SK-N-SH (cell line): ENCODE measurements at regions not wholly inside any gene's neighbourhood (a gene's known extent, or its start where the extent isn't known, plus 50 kb on each side); places are given as distances from the start of the nearest gene placed in this dataset.

Source experiments
- CTCF ChIA-PET: fragments of 300-600, 350-600 bp; formaldehyde crosslinking; extraction: SDS; loops from one replicate; lab custom pipeline; 2021; lab: Yijun Ruan, JAX
- POLR2A ChIA-PET: fragments of 350-600 bp; sonication (Branson Sonifier 250); formaldehyde crosslinking; extraction: SDS; loops from one replicate; lab custom pipeline; 2020; ENCODE audit warnings: antibody characterized with exemption, inconsistent platforms; lab: Yijun Ruan, JAX
- DNase-seq: peaks from one replicate; pipeline ENCODE4 v3.0.0; 2012
- H2AFZ ChIP-seq: fragments of 200-600 bp; sonication (generic); 2 replicates; pipeline ENCODE4 v1.8.1; 2016; ENCODE audit warnings: antibody characterized with exemption, mild to moderate bottlenecking, low read depth
- H3F3A ChIP-seq: fragments of 200-600 bp; sonication (generic); replicated peaks from 2 replicates; pipeline ENCODE3; 2016; ENCODE audit warnings: antibody characterized with exemption, mild to moderate bottlenecking; ENCODE audit not compliant: insufficient read depth
- H3K27ac ChIP-seq, 2 experiments: fragments of 200-500 bp in 1 of 2; fragments of 200-600 bp in 1 of 2; sonication (Bioruptor generic) in 1 of 2; sonication (generic), shearing (Covaris generic) in 1 of 2; 2 replicates each; pipeline versions ENCODE4 v1.5.1 to v1.6.1; 2014 to 2016; ENCODE audit warnings: low read depth in 2 of 2, inconsistent platforms in 1 of 2, low read length in 1 of 2, mild to moderate bottlenecking in 1 of 2, mixed read lengths in 1 of 2
- H3K27me3 ChIP-seq: fragments of 200-600 bp; sonication (generic), shearing (Covaris generic); 2 replicates; pipeline ENCODE4 v1.6.1; 2016; ENCODE audit warnings: mixed run types; ENCODE audit not compliant: insufficient read depth
- H3K36me3 ChIP-seq, 2 experiments: fragments of 200-500 bp in 1 of 2; fragments of 200-600 bp in 1 of 2; sonication (Bioruptor generic) in 1 of 2; sonication (generic) in 1 of 2; replicated peaks in 1 of 2; 2 replicates each; pipeline versions ENCODE3 to v1.5.1; 2014 to 2016; ENCODE audit warnings: low read length in 1 of 2, mild to moderate bottlenecking in 1 of 2; ENCODE audit not compliant: insufficient read depth in 2 of 2, control insufficient read depth in 1 of 2
- H3K4me1 ChIP-seq, 2 experiments: fragments of 200-500 bp in 1 of 2; fragments of 200-600 bp in 1 of 2; sonication (Bioruptor generic) in 1 of 2; sonication (generic), shearing (Covaris generic) in 1 of 2; 2 replicates each; pipeline versions ENCODE4 v1.5.1 to v1.6.1; 2014 to 2016; ENCODE audit warnings: low read depth in 1 of 2, low read length in 1 of 2, mixed run types in 1 of 2; ENCODE audit not compliant: insufficient read depth in 2 of 2, control insufficient read depth in 1 of 2
- H3K4me2 ChIP-seq: fragments of 200-600 bp; sonication (generic), shearing (Covaris generic); 2 replicates; pipeline ENCODE4 v1.6.1; 2017; ENCODE audit warnings: mixed run types
- H3K4me3 ChIP-seq, 2 experiments: fragments of 200-500 bp in 1 of 2; fragments of 200-600 bp in 1 of 2; sonication (Bioruptor generic) in 1 of 2; sonication (generic), shearing (Covaris generic) in 1 of 2; 2 replicates each; pipeline versions ENCODE4 v1.5.1 to v1.8.1; 2014 to 2016; ENCODE audit warnings: low read depth in 2 of 2, inconsistent platforms in 1 of 2, low read length in 1 of 2, mild to moderate bottlenecking in 1 of 2, mixed read lengths in 1 of 2, moderate library complexity in 1 of 2
- H3K79me2 ChIP-seq: fragments of 200-600 bp; sonication (generic); 2 replicates; pipeline ENCODE4 v1.8.1; 2017; ENCODE audit warnings: mild to moderate bottlenecking; ENCODE audit not compliant: insufficient read depth
- H3K9ac ChIP-seq: fragments of 200-600 bp; sonication (generic); 2 replicates; pipeline ENCODE4 v1.6.1; 2017; ENCODE audit warnings: mixed run types
- H3K9me2 ChIP-seq: fragments of 200-600 bp; sonication (generic); 2 replicates; pipeline ENCODE4 v1.6.1; 2017; ENCODE audit warnings: mixed run types
- H3K9me3 ChIP-seq: fragments of 200-600 bp; sonication (generic); 2 replicates; pipeline ENCODE4 v1.6.1; 2017; ENCODE audit warnings: mixed run types, mild to moderate bottlenecking, moderate library complexity
- H4K20me1 ChIP-seq: fragments of 200-600 bp; sonication (generic); 2 replicates; pipeline ENCODE4 v1.6.1; 2017; ENCODE audit warnings: mild to moderate bottlenecking, mixed run types; ENCODE audit not compliant: insufficient read depth
- EZH2phosphoT487 ChIP-seq: fragments of 200-600 bp; sonication (generic); IDR thresholded peaks from 2 replicates; pipeline ENCODE4 v1.6.1; 2017; ENCODE audit warnings: low read depth, mixed run types, mild to moderate bottlenecking, antibody characterized with exemption, moderate library complexity, borderline replicate concordance
- FOXJ3 ChIP-seq: sonication (generic); formaldehyde crosslinking; IDR thresholded peaks from 2 replicates; pipeline ENCODE4 v1.5.1; 2020; ENCODE audit warnings: mild to moderate bottlenecking, missing genetic modification reagents
- GABPA ChIP-seq: IDR thresholded peaks from 2 replicates; pipeline ENCODE4 v1.4.0; 2012; ENCODE audit warnings: low read depth, mild to moderate bottlenecking
- GATA2 ChIP-seq: sonication (generic); formaldehyde crosslinking; IDR thresholded peaks from 2 replicates; pipeline ENCODE4 v1.5.0; 2020; ENCODE audit warnings: mild to moderate bottlenecking, missing genetic modification reagents
- NRF1 ChIP-seq: IDR thresholded peaks from 2 replicates; pipeline ENCODE4 v1.6.1; 2012; ENCODE audit warnings: low read depth, mild to moderate bottlenecking, low read length
- RFX5 ChIP-seq: IDR thresholded peaks from 2 replicates; pipeline ENCODE4 v1.6.1; 2012; ENCODE audit warnings: mild to moderate bottlenecking, improper control_type of control experiment, low read length
- RXRA ChIP-seq: IDR thresholded peaks from 2 replicates; pipeline ENCODE4 v1.4.0; 2012; ENCODE audit warnings: low read depth, mild to moderate bottlenecking, borderline replicate concordance
- SMC3 ChIP-seq: IDR thresholded peaks from 2 replicates; pipeline ENCODE4 v1.6.1; 2012; ENCODE audit warnings: low read depth, low read length, improper control_type of control experiment
- YY1 ChIP-seq: IDR thresholded peaks from 2 replicates; pipeline ENCODE4 v1.4.0; 2012; ENCODE audit warnings: low read depth, mild to moderate bottlenecking
- WGBS: methylation state at CpG from one replicate; pipeline ENCODE4 v1.1.6; 2017; ENCODE audit warnings: low lambda C conversion rate; 5-methylcytosine and 5-hydroxymethylcytosine counted together
- TF ChIP-seq, protein P1 (sequence below): fragments of 150-350 bp; IDR thresholded peaks from 2 replicates; pipeline ENCODE4 v1.6.1; 2017; ENCODE audit warnings: antibody characterized with exemption, low read length, low read depth, borderline replicate concordance
- TF ChIP-seq, protein P2 (sequence below): IDR thresholded peaks from 2 replicates; pipeline ENCODE4 v1.4.0; 2012; ENCODE audit warnings: low read depth, borderline replicate concordance
- TF ChIP-seq, protein P3 (sequence below): IDR thresholded peaks from 2 replicates; pipeline ENCODE4 v1.6.1; 2012; ENCODE audit warnings: mild to moderate bottlenecking, low read depth, low read length, moderate library complexity
- TF ChIP-seq, protein P4 (sequence below): IDR thresholded peaks from 2 replicates; pipeline ENCODE4 v1.4.0; 2012; ENCODE audit warnings: low read depth, borderline replicate concordance
- TF ChIP-seq, protein P5 (sequence below): fragments of 200-600 bp; sonication (generic); IDR thresholded peaks from 2 replicates; pipeline ENCODE4 v1.6.1; 2017; ENCODE audit warnings: antibody characterized with exemption, mild to moderate bottlenecking, moderate library complexity

DNA sequence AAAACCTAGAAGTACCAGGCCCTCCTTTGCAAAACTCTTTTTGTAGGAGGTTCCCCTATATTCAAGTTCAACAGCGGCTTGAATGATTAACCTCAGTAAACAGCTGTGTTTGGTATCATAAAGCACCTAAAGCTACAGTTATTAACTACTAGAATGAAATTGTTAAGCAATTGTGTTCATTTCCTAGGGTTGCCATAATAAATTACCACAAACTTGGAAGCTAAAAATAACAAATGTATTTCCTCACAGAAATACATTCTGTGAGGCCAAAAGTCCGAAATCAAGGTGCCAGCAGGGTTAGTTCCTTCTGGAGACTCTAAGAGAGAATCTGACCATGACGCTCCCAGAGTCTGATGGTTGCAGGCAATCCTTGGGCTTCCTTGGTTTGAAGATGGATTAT, 202.1 kb upstream of the ACVR2A start:
- POLR2A ChIA-PET = no interaction called here
- 32% methylated on average over 3 of the region's 3 CpGs for WGBS

DNA sequence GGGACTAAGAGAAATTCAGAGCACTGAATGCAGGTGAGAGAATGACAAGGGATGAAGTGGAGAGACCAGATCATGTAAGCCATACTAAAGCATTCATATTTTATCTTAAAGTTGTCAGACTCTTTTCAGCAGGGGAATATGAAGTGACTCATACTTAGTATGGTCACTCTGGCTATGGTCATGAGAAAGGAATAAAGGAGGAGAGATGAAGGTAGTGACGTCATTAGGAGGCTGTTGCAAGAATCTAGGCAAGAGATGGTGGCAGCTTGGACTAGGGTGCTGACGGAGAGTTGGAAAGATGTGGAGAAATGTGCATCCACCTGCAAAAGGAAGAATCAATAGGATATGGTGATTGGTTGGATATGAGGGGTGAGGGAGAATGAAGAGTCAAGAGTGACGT, 203.2 kb upstream of the ACVR2A start:
- ChIA-PET CTCF (no interaction called here), POLR2A (no interaction called here)
- TF ChIP-seq RXRA (no peak), FOXJ3 (no peak), YY1 (no peak), NRF1 (no peak), GABPA (no peak), SMC3 (no peak), GATA2 (CRISPR knock-in tag) (no peak), EZH2phosphoT487 (no peak), RFX5 (no peak)
- TF ChIP-seq, protein P1, sequence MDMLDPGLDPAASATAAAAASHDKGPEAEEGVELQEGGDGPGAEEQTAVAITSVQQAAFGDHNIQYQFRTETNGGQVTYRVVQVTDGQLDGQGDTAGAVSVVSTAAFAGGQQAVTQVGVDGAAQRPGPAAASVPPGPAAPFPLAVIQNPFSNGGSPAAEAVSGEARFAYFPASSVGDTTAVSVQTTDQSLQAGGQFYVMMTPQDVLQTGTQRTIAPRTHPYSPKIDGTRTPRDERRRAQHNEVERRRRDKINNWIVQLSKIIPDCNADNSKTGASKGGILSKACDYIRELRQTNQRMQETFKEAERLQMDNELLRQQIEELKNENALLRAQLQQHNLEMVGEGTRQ = no peak
- TF ChIP-seq, protein P2, sequence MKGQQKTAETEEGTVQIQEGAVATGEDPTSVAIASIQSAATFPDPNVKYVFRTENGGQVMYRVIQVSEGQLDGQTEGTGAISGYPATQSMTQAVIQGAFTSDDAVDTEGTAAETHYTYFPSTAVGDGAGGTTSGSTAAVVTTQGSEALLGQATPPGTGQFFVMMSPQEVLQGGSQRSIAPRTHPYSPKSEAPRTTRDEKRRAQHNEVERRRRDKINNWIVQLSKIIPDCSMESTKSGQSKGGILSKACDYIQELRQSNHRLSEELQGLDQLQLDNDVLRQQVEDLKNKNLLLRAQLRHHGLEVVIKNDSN = no peak
- TF ChIP-seq, protein P3, sequence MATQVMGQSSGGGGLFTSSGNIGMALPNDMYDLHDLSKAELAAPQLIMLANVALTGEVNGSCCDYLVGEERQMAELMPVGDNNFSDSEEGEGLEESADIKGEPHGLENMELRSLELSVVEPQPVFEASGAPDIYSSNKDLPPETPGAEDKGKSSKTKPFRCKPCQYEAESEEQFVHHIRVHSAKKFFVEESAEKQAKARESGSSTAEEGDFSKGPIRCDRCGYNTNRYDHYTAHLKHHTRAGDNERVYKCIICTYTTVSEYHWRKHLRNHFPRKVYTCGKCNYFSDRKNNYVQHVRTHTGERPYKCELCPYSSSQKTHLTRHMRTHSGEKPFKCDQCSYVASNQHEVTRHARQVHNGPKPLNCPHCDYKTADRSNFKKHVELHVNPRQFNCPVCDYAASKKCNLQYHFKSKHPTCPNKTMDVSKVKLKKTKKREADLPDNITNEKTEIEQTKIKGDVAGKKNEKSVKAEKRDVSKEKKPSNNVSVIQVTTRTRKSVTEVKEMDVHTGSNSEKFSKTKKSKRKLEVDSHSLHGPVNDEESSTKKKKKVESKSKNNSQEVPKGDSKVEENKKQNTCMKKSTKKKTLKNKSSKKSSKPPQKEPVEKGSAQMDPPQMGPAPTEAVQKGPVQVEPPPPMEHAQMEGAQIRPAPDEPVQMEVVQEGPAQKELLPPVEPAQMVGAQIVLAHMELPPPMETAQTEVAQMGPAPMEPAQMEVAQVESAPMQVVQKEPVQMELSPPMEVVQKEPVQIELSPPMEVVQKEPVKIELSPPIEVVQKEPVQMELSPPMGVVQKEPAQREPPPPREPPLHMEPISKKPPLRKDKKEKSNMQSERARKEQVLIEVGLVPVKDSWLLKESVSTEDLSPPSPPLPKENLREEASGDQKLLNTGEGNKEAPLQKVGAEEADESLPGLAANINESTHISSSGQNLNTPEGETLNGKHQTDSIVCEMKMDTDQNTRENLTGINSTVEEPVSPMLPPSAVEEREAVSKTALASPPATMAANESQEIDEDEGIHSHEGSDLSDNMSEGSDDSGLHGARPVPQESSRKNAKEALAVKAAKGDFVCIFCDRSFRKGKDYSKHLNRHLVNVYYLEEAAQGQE = no peak
- TF ChIP-seq, protein P4, sequence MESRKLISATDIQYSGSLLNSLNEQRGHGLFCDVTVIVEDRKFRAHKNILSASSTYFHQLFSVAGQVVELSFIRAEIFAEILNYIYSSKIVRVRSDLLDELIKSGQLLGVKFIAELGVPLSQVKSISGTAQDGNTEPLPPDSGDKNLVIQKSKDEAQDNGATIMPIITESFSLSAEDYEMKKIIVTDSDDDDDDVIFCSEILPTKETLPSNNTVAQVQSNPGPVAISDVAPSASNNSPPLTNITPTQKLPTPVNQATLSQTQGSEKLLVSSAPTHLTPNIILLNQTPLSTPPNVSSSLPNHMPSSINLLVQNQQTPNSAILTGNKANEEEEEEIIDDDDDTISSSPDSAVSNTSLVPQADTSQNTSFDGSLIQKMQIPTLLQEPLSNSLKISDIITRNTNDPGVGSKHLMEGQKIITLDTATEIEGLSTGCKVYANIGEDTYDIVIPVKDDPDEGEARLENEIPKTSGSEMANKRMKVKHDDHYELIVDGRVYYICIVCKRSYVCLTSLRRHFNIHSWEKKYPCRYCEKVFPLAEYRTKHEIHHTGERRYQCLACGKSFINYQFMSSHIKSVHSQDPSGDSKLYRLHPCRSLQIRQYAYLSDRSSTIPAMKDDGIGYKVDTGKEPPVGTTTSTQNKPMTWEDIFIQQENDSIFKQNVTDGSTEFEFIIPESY = no peak

More for the DNA sequence above, 202.1 kb upstream of the ACVR2A start:
- H2AFZ ChIP-seq = no peak overlapping the region
- no peaks in the 10 kb centered on the region for H3K4me1 ChIP-seq
- H3K9me3 ChIP-seq = no peaks in the 10 kb centered on the region
- H3K9me2 ChIP-seq = no peaks in the 10 kb centered on the region
- H4K20me1 ChIP-seq = no peaks in the 10 kb centered on the region
- peaks cover 4% of the 10 kb centered on the region; the same call in 1 of the 2 replicates for H3K27me3 ChIP-seq
- TF ChIP-seq, protein P5, sequence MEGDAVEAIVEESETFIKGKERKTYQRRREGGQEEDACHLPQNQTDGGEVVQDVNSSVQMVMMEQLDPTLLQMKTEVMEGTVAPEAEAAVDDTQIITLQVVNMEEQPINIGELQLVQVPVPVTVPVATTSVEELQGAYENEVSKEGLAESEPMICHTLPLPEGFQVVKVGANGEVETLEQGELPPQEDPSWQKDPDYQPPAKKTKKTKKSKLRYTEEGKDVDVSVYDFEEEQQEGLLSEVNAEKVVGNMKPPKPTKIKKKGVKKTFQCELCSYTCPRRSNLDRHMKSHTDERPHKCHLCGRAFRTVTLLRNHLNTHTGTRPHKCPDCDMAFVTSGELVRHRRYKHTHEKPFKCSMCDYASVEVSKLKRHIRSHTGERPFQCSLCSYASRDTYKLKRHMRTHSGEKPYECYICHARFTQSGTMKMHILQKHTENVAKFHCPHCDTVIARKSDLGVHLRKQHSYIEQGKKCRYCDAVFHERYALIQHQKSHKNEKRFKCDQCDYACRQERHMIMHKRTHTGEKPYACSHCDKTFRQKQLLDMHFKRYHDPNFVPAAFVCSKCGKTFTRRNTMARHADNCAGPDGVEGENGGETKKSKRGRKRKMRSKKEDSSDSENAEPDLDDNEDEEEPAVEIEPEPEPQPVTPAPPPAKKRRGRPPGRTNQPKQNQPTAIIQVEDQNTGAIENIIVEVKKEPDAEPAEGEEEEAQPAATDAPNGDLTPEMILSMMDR = no peak
- TF ChIP-seq, protein P2 = no peak
- no peak for TF ChIP-seq SMC3
- no peak overlapping the region for H3K27ac ChIP-seq
- no peaks in the 10 kb centered on the region for H3F3A ChIP-seq
- no peaks in the 10 kb centered on the region for H3K36me3 ChIP-seq
- H3K9ac ChIP-seq = no peak overlapping the region
- no peak for DNase-seq
- CTCF ChIA-PET = no interaction called here
- no peak overlapping the region for H3K4me2 ChIP-seq
- H3K4me3 ChIP-seq = no peak overlapping the region
- H3K79me2 ChIP-seq = no peaks in the 10 kb centered on the region

More for the DNA sequence above, 203.2 kb upstream of the ACVR2A start:
- H3F3A ChIP-seq = no peaks in the 10 kb centered on the region
- 17% methylated on average over 3 of the region's 3 CpGs for WGBS
- no peaks in the 10 kb centered on the region for H3K9me3 ChIP-seq
- H3K4me1 ChIP-seq = no peaks in the 10 kb centered on the region
- no peak for DNase-seq
- no peaks in the 10 kb centered on the region for H4K20me1 ChIP-seq
- no peaks in the 10 kb centered on the region for H3K27me3 ChIP-seq
- H3K9ac ChIP-seq = no peak overlapping the region
- no peak overlapping the region for H3K4me3 ChIP-seq
- no peak overlapping the region for H2AFZ ChIP-seq
- no peak overlapping the region for H3K4me2 ChIP-seq
- H3K27ac ChIP-seq = no peak overlapping the region
- H3K36me3 ChIP-seq = no peaks in the 10 kb centered on the region
- H3K9me2 ChIP-seq = no peaks in the 10 kb centered on the region
- no peaks in the 10 kb centered on the region for H3K79me2 ChIP-seq
